Muscle layer of duodenum (tissue), 2 donors: ENCODE measurements at regions not wholly inside any gene's neighbourhood (a gene's known extent, or its start where the extent isn't known, plus 50 kb on each side); places are given as distances from the start of the nearest gene placed in this dataset.

Experiments
- H3K27ac ChIP-seq: one replicate; pipeline ENCODE4 v1.7.0; 2013; ENCODE audit warnings: mild to moderate bottlenecking, low read length
- H3K27me3 ChIP-seq: one replicate; pipeline ENCODE4 v1.7.0; 2013; ENCODE audit warnings: low read depth, mild to moderate bottlenecking, control low read depth, low read length
- H3K36me3 ChIP-seq, 2 donors: one replicate each; pipeline ENCODE4 v1.7.0; 2013; ENCODE audit warnings: low read length in 2 of 2, control low read depth in 1 of 2, mild to moderate bottlenecking in 1 of 2; ENCODE audit not compliant: insufficient read depth in 2 of 2, control insufficient read depth in 1 of 2
- H3K4me1 ChIP-seq, 2 donors: one replicate each; pipeline ENCODE4 v1.7.0; 2013; ENCODE audit warnings: low read length in 2 of 2, mild to moderate bottlenecking in 2 of 2, control low read depth in 1 of 2, moderate library complexity in 1 of 2; ENCODE audit not compliant: insufficient read depth in 2 of 2, control insufficient read depth in 1 of 2
- H3K4me3 ChIP-seq, 2 donors: one replicate each; pipeline ENCODE4 v1.7.0; 2013; ENCODE audit warnings: low read length in 2 of 2, low read depth in 1 of 2, mild to moderate bottlenecking in 1 of 2
- H3K9me3 ChIP-seq, 2 donors: one replicate each; pipeline ENCODE4 v1.7.0; 2013; ENCODE audit warnings: low read length in 2 of 2, control low read depth in 1 of 2, mild to moderate bottlenecking in 1 of 2; ENCODE audit not compliant: control insufficient read depth in 1 of 2
- donor health status: healthy.

DNA sequence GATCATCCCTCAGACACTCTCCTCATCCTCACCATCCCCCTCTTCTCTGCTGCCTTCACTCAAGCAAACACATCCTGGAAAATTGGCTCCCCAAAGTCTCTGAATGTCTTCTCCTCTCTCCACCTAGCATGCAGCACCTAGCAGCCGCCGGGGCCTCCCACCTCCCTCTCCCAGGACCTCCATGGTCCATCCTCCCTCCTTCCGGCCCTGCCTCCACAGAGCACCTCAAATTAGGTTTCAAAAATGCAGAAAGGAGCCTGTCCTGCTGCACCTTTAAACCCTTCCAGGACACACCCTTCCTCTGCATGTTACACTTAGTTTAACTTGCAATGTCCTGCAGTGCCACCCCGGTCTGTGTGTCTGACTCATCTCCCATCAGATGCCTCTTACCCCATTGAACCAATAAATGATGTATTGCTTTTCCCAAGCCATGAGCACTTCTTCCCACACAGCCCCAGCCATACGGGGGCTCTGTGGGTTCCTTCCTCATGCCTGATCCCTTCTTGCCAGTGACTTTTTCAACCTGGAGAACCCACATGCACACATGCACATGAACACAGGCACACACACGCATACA lies 582.5 kb upstream of the MGMT start:
- Histone ChIP-seq H3K36me3 (no peaks in the 10 kb centered on the region), H3K27ac (no peak overlapping the region)

DNA sequence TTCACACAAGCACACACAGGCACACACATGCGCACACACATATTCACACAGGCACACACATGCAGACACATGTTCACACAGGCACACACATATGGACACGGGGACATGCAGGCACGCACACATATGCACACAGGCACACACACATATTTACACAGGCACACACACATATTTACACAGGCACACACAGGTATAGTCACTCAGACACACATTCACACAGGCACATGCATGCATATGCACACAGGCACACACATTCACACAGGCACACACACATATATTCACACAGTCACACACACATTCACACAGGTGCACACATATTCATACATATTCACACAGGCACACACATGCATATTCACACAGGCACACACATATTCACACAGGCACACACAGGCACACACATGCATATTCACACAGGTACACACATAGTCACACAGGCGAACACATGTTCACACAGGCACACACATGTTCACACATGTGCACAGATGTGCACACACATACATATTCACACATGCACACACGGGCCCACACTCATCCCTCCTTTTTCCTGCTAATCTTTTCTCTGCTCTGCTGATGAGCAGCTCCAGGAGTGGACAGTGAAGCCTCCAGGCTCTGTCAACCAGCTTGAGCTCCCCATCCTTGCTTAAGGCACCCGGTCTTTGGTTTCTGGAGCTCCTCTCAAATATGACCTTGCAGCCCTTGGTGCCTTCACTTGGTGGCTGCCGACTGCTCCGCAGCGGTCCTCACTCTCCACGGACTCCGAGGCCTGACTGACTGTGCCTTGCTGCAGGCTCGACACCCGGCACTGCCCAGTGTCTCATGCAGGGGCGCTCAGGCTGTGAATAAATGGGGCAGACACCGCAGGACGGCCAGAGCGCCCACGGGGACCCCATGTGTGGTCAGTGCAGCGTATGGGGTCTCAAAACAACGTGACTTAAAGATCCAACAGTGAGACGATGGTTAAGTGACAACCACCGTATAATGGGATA lies 581.2 kb upstream of the MGMT start:
- Histone ChIP-seq H3K9me3 (no peaks in the 10 kb centered on the region), H3K27ac (no peak overlapping the region), H3K27me3 (no peaks in the 10 kb centered on the region), H3K36me3 (no peaks in the 10 kb centered on the region), H3K4me1 (no peaks in the 10 kb centered on the region), H3K4me3 (no peak overlapping the region)

More for the DNA sequence above, 582.5 kb upstream of the MGMT start:
- no peaks in the 10 kb centered on the region for H3K9me3 ChIP-seq
- no peak overlapping the region for H3K4me3 ChIP-seq
- H3K4me1 ChIP-seq, result no peaks in the 10 kb centered on the region
- H3K27me3 ChIP-seq, result no peaks in the 10 kb centered on the region

DNA sequence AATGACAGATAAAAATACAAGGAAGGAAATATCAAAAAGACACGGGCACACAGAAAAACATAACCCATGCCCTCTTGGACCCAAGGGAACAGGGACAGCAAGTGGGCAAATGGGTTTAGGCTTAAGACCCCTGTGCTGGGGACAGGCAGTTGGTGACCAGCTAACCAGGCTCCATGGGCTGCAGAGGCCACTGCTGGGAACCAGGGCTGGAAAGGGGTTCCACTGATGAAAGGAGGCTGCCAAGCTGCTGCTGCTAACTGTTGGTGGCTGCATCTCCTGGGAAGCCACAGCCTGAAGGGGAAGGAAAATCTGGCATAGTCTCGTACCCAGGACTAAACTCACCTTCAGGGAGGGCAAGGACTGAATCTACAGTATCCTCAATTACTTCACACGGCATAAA lies 579.2 kb upstream of the MGMT start:
- Histone ChIP-seq H3K4me1 (no peaks in the 10 kb centered on the region), H3K9me3 (no peaks in the 10 kb centered on the region), H3K4me3 (no peak overlapping the region), H3K27me3 (no peaks in the 10 kb centered on the region), H3K36me3 (no peaks in the 10 kb centered on the region), H3K27ac (no peak overlapping the region)

GRCh38 chr10:128892005-128892404 lies 575.0 kb upstream of the MGMT start:
- no peaks in the 10 kb centered on the region for H3K36me3 ChIP-seq
- no peaks in the 10 kb centered on the region for H3K27me3 ChIP-seq
- H3K4me3 ChIP-seq, result no peak overlapping the region
- no peak overlapping the region for H3K27ac ChIP-seq
- no peaks in the 10 kb centered on the region for H3K4me1 ChIP-seq
- no peaks in the 10 kb centered on the region for H3K9me3 ChIP-seq

DNA sequence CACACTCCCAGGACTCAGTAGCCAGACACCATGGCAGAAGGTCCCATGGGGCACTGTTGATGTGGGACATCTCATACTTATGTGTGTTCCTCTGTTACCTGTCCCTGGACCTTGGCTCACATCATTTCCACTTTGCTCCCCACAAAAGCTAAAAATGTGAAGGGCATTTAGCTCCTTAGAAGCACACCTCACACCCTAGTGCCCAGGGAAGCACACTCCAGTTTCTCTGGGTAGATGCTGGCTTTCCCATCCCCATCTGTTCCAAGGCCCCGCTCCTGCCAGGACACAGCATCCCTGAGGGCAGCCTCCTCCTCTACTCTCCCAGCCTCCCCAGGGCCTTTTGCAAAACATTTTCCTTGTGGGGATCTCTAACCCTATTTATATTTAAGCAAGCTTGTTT lies 572.4 kb upstream of the MGMT start:
- no peaks in the 10 kb centered on the region for H3K4me1 ChIP-seq
- H3K36me3 ChIP-seq, result no peaks in the 10 kb centered on the region
- no peak overlapping the region for H3K27ac ChIP-seq
- H3K4me3 ChIP-seq, result no peak overlapping the region
- H3K9me3 ChIP-seq, result no peaks in the 10 kb centered on the region
- no peaks in the 10 kb centered on the region for H3K27me3 ChIP-seq

GRCh38 chr10:128895473-128895872 lies 571.6 kb upstream of the MGMT start:
- H3K4me1 ChIP-seq, result no peaks in the 10 kb centered on the region
- H3K27ac ChIP-seq, result no peak overlapping the region
- no peaks in the 10 kb centered on the region for H3K36me3 ChIP-seq
- no peak overlapping the region for H3K4me3 ChIP-seq
- H3K9me3 ChIP-seq, result no peaks in the 10 kb centered on the region
- no peaks in the 10 kb centered on the region for H3K27me3 ChIP-seq

- Histone ChIP-seq H3K9me3 (no peaks in the 10 kb centered on the region), H3K4me1 (no peaks in the 10 kb centered on the region), H3K27ac (no peak overlapping the region)
Observed at GRCh38 chr10:128896116-128896795, 570.8 kb upstream of the MGMT start.

DNA sequence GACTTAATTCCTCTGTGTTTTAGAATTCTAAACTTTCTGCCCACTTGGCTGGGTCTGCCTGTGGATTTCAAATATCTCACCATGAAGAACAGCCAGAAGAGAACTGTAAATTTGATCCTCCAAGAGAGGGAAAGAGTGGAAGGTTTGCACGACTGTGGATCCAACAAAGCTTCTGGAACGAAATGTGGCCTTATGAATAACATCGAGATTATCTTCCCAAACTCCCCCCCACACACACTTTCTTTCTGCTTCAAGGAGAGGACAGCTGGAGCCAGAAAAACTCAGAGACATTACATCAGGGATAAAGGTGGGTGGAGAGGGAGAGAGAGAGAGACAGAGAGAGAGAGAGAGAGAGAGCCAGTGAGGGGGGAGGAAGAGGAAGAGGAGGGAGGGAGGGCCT lies 570.1 kb upstream of the MGMT start:
- Histone ChIP-seq H3K4me1 (no peaks in the 10 kb centered on the region), H3K27ac (no peak overlapping the region), H3K4me3 (no peak overlapping the region), H3K27me3 (no peaks in the 10 kb centered on the region), H3K9me3 (no peaks in the 10 kb centered on the region), H3K36me3 (no peaks in the 10 kb centered on the region)

More at GRCh38 chr10:128896116-128896795, 570.8 kb upstream of the MGMT start:
- Histone ChIP-seq H3K4me3 (no peak overlapping the region), H3K27me3 (no peaks in the 10 kb centered on the region), H3K36me3 (no peaks in the 10 kb centered on the region)

DNA sequence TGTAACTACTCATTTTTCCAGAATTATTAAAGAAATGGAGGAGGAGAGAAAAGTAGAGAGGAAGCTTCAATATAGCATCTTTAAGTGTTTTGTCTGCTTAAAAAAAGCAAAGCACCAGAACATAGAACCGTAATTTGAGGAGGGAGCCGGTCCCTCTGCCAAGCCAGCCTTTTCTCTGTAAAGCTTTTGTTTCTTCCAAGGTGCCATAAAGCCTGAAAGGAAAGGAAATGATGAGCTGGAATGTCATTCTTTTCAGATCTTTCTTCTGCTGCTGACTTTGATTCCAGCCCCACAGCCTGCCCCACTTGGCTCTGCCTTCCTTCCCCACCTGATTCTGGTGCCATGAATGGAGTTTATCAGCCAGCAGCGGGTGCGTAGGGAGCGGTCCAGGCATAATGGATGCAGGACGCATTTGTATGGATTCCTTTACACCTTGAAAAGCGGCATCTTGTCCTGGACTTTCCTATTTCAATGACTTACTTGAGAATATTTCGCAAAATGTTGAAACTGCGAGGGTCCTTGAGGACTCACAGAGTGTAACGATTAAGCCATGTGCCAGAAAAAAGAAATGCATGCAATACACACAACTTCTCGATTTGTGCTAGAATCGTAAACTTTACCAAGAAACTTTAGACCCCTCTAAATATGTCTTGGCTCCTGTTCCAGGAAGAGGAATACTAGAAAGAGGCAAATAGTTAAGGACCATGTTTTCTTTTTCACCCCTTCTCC lies 569.5 kb upstream of the MGMT start:
- no peaks in the 10 kb centered on the region for H3K36me3 ChIP-seq
- no peaks in the 10 kb centered on the region for H3K9me3 ChIP-seq
- no peaks in the 10 kb centered on the region for H3K4me1 ChIP-seq
- no peak overlapping the region for H3K27ac ChIP-seq
- H3K27me3 ChIP-seq, result no peaks in the 10 kb centered on the region
- H3K4me3 ChIP-seq, result no peak overlapping the region

- no peaks in the 10 kb centered on the region for H3K27me3 ChIP-seq
- no peaks in the 10 kb centered on the region for H3K9me3 ChIP-seq
- H3K4me3 ChIP-seq, result no peak overlapping the region
- H3K36me3 ChIP-seq, result no peaks in the 10 kb centered on the region
- no peaks in the 10 kb centered on the region for H3K4me1 ChIP-seq
- H3K27ac ChIP-seq, result no peak overlapping the region
Observed at GRCh38 chr10:128898133-128898915, 568.7 kb upstream of the MGMT start.
